ENCODE measurements at regions not wholly inside any gene's neighbourhood (a gene's known extent, or its start where the extent isn't known, plus 50 kb on each side); places are given as distances from the start of the nearest gene placed in this dataset.

GRCh38 chr1:30277911-30278310 lies 445.5 kb downstream of the MATN1 start:
- no peak for TF ChIP-seq CTCF (IDR thresholded peaks at IDR 0.05)
- no peak for TF ChIP-seq EP300 (IDR thresholded peaks at IDR 0.05)
- TF ChIP-seq POLR2A (IDR thresholded peaks at IDR 0.05), result no peak
